Activated naive CD4-positive, alpha-beta T cell treated with Interleukin-2 at 50 U/mL for 16 hours (primary cell): ENCODE measurements at regions not wholly inside any gene's neighbourhood (a gene's known extent, or its start where the extent isn't known, plus 50 kb on each side); places are given as distances from the start of the nearest gene placed in this dataset.

Source experiments
- DNase-seq: peaks from one replicate; pipeline ENCODE4 v3.0.0-alpha.2; 2020

DNA sequence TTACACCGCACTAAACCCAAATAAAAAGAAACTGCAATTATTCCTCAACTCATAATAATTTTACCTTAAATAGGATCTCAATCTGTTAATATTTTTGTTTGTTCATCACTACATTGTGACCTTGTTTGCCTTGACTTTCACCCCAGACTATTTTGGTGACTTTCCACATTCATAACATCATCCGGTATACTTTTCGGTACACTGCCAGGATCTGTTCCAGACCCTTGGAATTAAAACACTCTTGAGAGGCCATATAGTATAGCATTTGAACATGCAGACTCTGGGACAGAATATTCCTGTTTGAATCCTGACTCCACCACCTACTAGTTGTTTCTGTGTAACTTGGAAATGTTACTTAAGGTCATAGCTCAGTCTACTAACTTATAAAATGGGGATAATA is 577.4 kb downstream of the METTL4 start:
- no peak for DNase-seq

- no peak for DNase-seq
Measured at GRCh38 chr18:1994471-1994870, 576.8 kb downstream of the METTL4 start.

- no peak for DNase-seq
Measured at GRCh38 chr18:1995041-1995612, 576.2 kb downstream of the METTL4 start.

DNA sequence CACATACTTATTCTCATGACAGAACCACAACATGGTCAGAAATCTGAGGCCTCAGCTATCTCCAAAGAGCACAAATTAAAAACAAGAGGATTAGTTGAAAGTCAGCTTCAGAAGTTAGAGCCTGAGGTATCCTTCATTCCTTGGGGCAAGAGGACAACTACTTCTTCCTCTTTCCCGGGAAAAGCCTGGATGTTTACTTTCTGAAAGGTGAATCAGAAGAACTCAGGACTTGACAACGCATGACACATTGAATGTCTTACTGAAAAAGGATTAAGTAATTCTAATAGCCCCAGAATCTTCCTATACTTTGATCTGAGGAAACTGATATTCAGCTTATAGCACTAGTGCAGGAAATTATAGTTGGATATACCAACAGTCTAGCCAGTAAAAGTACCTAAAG is 573.2 kb downstream of the METTL4 start:
- DNase-seq = no peak

DNA sequence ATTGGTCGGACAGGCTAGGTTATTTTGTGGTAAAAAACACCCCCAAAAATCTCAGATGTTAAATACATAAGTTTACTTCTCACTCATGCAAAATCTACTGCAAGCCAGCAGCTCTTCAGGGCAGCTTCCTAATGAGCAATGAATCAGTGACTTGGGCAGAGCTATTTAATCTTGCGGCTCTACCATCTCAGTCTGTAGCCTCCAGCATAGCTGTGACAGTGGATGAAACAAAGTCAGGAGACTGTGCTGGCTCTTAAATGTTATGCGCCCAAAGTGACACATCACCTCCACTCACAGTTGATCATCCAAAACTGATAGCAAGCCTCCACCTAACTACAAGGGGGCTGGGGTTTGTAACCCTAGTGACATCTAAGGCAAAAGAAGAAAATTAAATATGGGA is 571.9 kb downstream of the METTL4 start:
- DNase-seq = no peak

- DNase-seq = no peak
Measured at GRCh38 chr18:2002151-2002550, 569.2 kb downstream of the METTL4 start.

GRCh38 chr18:2002604-2003003 is 568.7 kb downstream of the METTL4 start:
- DNase-seq = no peak

GRCh38 chr18:2009942-2010697 is 561.2 kb downstream of the METTL4 start:
- DNase-seq = no peak

- DNase-seq = no peak
Measured at GRCh38 chr18:2027016-2027415, 544.3 kb downstream of the METTL4 start.

GRCh38 chr18:2027756-2028155 is 543.5 kb downstream of the METTL4 start:
- DNase-seq = no peak

DNA sequence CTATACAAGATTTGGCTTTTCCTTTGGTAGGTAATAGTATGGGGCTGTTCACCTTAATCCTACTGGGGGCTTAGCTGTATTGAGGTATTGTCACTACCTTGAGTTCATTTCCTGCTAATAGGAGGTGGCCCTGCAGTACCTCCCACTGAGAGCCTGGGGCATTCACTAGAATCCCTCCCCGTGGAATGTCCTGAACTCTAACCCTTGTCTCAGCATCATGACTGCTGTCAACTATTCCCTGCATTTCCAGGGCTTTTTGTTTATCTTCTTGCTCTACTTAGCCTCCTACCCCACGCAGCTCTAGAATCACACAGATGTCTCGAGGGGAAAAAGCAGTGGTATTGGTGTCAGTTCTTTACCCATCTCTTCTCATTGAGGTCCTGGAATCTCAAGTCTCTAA is 542.3 kb downstream of the METTL4 start:
- DNase-seq = no peak

DNA sequence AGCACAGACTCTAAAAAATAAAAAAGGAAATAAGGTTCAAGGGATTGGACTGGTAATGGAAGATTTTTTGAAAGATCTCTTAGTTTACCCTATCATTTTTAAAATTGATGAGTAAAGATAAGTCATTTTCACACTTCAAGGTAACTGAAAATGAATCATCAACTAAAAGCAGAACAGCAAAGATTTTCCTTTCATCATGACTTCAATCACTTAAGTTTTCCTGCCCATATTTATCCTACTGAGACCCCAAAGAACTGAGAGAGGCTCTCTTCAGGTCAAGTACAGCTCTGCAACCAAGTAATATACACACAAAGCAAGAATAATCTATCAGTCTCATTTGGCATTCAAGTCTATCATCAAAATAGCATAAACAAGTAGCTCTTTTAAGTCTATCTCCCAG is 540.7 kb downstream of the METTL4 start:
- no peak for DNase-seq

DNA sequence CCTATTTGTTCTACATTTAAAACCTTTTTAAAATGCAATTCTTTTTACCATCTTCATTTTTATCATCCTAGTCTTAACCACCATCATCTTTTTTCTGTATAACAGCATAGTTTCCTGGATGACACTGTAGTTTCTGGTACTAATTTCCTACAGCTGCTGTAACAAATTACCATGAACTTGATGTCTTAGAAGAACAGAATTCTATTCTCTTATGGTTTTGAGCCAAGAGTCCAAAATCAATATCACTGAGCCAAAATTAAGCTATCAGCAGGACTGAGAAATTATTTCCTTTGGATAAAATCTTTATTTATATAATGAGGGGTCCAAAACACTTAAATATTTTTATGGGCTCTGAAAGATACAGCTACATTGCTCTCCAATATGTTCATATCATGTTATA is 539.3 kb downstream of the METTL4 start:
- DNase-seq = no peak

DNA sequence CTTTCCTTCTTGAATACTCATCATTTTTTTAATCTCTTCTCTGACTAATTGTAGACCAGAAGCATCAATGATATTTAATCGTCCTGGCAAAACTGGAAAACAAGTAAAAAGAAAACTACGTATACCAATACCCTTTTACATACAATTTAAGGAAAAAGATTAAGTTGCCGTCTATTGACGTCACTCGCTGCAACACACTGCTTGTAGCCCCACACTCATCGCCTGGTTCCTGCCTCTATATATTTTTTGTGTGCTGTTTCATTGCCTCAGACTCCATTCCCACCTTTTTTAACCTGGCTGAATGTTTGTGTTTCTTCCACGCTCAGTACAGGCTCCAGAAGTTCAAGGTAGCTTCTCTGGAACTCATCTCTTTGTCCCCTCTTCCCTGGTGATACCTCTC is 536.2 kb downstream of the METTL4 start:
- DNase-seq = no peak

GRCh38 chr18:2036086-2036485 is 535.2 kb downstream of the METTL4 start:
- DNase-seq = no peak

DNA sequence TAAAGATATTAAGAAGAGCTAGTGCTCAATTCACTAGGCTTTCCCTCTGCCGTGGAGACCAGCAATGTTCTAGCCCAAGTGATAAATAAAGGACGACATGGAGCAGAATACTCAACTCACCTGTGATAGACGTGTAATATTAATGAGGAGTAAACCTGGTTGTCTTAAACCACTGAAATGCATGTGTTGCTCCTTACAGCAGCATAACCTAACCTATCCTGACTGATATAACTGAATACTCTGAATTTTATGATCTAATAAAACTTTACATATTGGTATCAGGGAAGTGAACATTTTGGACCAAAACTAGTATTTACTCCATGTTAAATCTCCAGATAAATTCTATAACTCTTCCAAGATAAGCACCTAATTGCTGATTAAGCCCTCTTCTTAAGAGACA is 531.0 kb downstream of the METTL4 start:
- DNase-seq = no peak

DNA sequence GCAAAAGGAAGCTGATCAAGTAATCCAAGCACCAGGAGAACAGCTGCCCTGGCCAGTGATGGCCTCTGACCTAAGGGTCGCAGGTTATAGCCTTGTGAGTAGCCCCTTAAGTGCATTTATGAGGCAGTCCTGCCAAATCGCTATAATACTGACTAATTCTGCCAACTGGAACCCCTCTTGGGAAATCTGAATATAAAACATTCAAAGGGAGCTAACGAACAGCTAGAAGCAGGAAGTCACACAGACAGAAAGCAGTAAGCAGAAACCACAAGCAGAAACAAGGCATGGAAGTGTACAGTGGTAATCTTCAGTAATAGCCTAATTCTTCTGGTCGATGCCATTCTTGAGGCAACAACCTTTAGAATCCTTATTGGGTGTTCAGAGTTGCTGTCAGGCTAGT is 521.3 kb downstream of the METTL4 start:
- DNase-seq = no peak

DNA sequence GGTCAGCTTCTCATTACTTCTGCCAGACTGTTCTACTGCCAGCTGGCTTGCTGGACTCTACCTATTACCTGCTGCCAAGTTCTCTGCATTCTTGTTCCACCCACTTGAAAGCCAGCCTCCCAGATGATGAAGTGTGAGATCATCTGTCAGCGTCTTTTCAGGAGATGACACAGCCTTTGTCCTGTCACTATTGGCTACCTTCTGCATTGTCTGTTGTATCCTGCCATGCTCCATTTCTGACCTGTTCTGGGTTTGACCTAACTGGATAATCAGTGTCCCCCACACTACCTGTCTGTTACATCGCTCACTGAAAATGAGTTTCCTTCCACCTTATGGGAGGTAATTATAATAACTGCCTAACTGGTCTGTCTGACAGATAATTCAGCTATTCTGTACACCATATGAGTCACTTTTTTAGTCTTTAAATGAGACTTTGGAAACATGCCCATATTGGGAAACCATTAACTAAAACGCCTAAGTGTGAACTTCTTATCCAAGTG is 520.6 kb downstream of the METTL4 start:
- DNase-seq = no peak

DNA sequence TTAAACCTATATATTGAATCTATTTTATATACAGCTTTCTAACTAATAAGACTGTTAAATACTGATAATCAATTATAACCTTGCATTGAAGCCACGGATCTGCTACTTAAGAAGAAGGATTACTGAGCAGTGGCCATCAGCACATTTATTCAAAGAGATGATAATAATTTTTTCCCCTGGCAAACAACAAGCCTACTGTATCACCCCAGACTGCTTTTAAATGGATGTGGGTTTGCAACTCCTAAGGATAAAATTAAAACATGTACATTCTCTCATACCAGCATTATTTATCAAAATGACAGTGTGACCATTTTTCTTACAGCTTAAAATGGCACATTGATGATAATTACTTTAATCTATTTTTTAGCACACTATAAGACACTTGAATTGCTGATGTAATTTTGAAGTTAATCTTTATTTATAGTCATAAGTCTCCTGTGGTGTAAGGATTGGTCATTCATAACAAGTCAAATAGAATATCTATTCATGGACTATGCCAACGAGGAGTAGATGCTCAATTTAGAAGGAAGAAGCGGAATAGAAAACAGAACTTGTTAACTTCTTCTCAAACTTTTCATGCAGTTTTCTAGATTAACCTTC is 517.7 kb downstream of the METTL4 start:
- no peak for DNase-seq

DNA sequence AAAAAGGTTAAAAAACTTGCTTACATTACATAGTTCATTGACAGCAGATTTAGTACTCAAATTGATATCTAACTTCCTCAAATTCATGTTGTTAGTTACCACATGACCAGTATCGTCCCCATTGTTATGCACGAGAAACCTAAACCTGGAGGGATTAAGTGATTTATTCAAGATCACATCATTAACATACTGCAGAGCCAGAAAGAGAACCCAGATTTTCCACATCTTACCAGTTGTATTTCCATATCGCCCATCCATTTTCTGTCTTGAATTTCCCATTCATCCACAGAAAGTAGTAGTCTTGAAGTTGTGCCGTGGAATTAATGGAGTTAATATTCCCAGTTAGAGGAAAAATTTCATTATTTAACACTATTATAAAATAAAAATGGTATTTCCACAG is 512.0 kb downstream of the METTL4 start:
- DNase-seq = no peak

DNA sequence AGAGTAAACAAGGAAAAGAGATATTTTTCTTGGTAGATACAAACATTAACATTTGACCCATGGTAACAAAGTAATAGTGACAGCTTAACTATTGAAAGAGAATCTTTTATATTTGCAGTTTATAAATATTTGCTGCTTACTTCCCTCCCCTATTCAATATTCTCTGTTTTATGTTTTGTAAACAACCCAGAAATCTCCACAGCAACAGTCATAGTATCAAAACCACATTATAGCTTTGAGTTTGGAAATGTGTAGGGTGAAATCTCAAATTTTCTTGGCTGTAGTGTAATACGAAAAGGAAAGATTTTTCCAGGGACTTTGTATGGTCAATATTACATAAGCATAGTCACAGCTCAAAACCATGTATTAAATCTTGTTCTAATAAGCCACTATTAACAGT is 511.2 kb downstream of the METTL4 start:
- DNase-seq = no peak

- DNase-seq = no peak
Measured at GRCh38 chr18:2070631-2071030, 500.7 kb downstream of the METTL4 start.

DNA sequence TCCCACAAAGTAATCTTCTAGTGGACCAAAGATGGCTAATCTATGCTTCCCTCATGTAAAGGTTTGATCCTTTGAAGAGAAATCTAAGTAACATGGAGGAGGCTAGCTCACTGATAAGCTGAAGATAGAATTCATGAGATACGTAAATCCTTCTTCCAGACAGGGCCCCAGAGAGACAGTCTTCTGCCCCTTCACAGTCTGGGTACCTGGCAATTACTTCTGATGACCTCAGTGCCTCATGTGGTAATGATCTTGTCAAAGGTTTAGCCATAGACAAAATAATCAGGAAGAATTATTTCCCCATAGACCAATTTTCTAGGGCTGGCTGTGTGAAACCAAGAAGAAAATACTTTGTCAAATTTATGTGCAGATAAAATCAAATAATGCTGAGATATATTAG is 495.8 kb downstream of the METTL4 start:
- DNase-seq = no peak

- DNase-seq = no peak
Measured at GRCh38 chr18:2082676-2083075, 488.6 kb downstream of the METTL4 start.

GRCh38 chr18:2083691-2084090 is 487.6 kb downstream of the METTL4 start:
- DNase-seq = no peak
